Embryonic facial prominence (tissue), 1 donor: ENCODE measurements at regions not wholly inside any gene's neighbourhood (a gene's known extent, or its start where the extent isn't known, plus 50 kb on each side); places are given as distances from the start of the nearest gene placed in this dataset.

Source experiments
- DNase-seq: peaks from one replicate; pipeline ENCODE4 v3.0.0-alpha.2; 2016; ENCODE audit errors: extremely low spot score

GRCh38 chr7:40935435-40935834 is 767.5 kb downstream of the INHBA start:
- DNase-seq: no peak

- no peak for DNase-seq
Observed at GRCh38 chr7:40923626-40924025, 779.3 kb downstream of the INHBA start.

DNA sequence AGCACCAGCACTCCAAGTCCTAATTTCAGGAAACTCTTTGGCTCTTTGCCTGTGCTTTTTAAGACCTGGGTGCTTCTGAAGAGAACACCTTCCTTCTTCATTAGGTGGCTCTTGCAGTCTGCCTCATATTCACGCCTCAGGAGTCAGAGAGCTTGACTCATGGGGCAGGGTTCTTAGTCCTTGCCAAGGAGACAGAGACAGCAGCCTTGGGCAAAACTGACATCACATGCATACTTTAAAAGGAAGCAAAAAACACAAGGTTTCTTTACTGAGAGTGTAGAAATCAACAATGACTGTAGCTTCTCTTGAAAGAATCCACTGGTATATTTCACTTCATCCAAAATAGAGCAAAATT is 780.6 kb downstream of the INHBA start:
- no peak for DNase-seq

GRCh38 chr7:40921589-40922315 is 781.1 kb downstream of the INHBA start:
- DNase-seq: no peak

DNA sequence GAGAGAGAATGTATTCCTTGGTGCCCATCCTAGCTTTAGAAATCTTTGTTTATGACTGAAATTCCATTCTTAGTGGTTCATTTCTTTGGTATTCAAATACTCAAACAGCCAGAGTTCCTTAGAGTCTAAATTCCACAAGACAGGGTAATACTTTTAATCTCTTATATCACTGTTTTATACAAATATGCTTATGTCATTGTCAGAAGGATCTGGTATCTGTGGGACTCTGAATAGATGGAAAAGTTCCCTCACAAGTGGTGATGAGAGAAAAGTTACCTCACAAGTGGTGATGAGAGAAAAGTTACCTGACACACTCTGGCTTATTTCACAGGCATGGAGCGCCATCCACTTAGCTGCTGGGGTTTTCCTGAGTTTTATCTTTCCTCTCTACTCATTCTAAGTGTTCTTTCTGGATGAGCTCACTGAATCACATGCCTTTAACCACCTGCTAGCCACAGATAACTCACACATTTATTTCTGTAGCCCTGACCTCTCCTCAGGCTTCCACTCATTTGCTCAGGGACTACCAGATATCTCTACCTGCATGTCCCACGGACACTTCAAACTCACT is 784.0 kb downstream of the SUGCT start:
- no peak for DNase-seq

- no peak for DNase-seq
Observed at GRCh38 chr7:40916813-40917212, 782.0 kb downstream of the SUGCT start.

- DNase-seq: no peak
Observed at GRCh38 chr7:40915071-40915470, 780.3 kb downstream of the SUGCT start.
